DMS 273 treated with DMSO at 0.1 percent for 48 hours (cell line): ENCODE measurements at regions not wholly inside any gene's neighbourhood (a gene's known extent, or its start where the extent isn't known, plus 50 kb on each side); places are given as distances from the start of the nearest gene placed in this dataset.
"Not testable (repeated sequence)": the region's sequence is repeated elsewhere in the genome, so short reads cannot be mapped to it uniquely, and the experiment has no call there.

Source experiments
- DNase-seq: peaks from one replicate; lab custom pipeline; 2025; lab: John Stamatoyannopoulos, UW

DNA sequence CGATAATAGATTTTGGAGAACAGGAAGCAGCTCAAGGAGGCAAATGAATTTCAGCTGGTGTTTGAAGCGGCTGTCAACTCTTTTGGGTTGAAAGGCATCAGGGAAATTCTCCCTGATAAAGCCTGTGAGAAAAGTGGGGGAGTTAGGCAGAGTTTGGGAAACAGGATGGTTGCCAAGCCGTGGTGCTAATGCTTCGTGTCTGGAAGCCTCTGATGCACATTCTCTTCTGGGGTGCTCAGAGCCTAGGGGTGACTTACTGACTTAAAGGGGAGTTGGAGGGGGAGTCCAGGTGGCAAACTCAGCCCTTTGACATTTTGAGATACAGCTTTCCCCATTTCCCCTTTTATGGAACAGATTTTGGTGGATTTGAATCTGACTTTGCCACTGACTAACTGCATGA is 202.5 kb upstream of the CLINT1 start:
- DNase-seq, result no peak

DNA sequence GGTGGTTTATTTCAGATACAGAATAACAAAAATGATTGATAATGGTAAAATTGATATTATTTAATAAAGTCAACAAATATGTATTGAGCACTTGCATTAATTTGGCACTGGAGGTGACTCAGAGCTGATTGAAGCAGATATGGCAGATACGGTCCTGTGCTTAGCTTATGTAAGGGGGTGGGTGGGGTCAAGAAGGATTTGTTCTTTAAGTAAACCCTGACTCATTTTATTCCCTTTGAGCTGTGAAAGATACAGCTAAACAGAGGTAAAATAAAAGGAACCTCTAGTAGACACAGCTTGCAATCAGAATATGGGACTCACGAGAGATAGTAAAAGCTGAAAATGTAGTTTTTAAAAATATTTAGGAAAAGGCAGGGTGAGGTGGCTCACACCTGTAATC is 201.3 kb upstream of the CLINT1 start:
- DNase-seq, result no peak

DNA sequence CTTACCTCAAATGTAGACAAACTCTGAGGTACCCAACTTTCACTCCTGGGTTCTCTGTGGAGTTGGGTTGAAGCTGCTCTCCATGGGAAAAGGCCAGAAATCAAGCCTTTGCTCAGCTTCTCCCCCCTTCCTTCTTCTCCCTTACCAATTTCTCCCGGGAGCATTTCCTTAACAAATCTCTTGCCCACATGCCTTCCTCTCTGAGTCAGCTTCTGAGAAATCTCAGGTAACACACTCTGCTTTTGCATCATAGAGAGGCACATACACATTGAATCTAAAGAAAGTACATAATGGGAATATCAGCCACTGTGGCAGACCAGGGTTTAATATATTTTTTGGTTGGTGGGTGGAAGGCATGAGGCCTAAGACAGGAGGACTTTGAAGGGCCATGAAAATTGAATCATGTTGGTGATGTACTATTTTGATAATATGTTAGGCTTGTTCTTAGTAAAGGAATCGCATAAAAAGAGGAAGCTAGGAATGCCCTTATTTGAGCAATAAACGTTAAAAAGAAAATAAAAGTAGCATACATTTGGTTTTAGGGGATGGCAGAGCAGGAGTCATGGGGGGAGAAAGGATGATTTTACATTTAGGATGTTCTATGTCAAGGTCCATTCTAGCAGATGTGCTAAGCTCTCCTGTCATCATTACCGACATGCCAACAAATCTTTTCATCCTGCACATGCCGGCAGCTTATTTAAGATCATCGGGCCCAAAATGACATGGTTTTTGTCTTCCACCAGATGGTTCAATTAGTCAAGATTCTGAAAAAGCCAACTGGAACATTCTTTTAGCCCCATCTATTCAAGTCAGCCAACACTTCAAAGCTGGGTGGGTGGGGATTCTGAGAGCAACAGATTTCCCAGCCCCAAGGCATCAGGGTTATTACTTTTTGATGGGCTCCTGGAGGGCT is 199.5 kb upstream of the CLINT1 start:
- DNase-seq, result no peak

DNA sequence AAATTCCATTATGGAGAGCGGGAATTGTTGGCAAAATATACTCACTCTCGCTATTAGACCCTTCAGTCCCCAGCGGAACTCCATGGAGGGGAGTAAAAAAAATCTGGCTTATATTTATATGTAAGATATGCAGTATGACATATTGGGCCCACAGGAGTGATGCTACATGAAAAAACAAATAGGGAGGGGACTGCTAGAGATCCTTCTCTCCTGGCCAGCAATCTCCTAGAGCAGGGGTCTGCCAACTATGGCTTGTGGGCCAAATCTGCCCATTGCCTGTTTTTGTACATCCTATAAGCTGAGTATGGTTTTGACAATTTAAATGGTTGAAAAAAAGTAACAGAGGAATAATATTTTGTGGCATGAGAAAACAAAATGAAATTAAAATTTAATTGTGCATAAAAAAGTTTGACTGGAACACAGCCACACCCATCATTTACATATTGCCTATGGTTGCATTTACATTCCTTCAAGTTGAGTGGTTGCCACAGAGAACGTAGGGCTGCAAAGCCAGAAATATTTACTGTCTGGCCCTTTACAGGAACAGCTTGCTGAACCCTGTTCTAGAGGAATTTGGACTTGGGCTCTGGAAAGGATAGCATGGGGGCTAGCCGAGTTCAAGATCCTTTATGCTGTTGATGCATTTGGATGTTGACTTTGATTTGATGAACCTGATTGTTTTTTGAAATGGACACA is 197.3 kb upstream of the CLINT1 start:
- no peak for DNase-seq

DNA sequence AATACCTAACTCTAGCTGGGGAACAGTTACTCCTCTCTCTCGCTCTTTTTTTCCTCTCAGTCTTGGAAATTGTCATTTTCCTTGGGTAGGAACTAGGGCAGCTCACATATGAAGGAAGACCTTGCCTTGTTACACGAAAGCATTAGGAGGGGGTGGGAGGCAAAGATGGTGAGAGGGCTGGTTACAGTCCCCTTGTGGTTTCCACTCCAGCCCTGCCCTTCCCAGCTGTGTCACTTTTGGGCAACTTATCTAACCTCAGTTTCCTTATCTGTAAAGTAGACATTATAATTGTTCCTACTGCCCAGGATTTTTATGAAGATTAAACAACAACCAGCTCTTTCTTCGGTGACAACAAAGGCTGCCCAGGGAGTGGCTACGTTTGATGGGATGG is 196.2 kb upstream of the CLINT1 start:
- no peak for DNase-seq

DNA sequence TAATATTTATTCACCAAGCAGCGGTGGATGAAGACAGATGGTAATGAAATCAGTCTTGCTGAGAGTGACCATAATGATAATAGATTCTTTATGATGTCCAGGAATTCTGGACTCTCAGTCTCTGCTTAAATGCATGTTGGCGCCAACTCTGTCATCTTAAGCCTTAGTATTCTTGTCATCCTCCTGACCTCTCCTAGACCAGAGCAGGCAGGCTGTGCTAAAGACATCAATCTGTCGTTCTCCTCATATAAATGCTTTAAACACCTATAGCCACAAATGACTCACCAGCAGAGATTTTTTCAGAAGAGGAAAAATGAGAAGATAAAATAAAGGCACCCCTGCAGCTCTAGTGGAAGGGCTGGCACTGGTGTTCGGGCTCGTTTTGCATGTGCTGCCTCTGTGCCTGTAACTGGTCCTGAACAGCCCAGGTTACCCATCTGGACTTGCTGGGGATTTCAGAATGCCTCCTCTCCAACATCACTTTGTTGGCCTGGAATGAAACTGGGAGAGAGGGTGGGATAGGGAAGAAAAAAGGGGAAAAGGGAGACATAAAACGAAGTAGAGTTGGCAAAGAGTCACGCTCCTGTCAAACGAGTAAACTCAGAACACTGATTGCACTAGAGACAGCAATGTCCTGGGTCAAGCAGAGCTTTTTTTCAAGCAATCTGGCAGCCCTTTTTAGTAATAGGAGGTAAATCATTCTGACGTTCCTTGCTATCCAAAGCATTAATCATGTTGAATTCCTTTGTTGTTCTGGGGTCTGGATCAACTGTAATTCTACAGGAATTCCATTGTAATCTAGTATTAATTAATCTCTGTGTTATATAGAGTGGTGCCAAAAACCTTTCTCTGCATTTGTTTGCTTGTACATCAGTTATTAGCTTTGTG is 195.5 kb upstream of the CLINT1 start:
- DNase-seq, result no peak

DNA sequence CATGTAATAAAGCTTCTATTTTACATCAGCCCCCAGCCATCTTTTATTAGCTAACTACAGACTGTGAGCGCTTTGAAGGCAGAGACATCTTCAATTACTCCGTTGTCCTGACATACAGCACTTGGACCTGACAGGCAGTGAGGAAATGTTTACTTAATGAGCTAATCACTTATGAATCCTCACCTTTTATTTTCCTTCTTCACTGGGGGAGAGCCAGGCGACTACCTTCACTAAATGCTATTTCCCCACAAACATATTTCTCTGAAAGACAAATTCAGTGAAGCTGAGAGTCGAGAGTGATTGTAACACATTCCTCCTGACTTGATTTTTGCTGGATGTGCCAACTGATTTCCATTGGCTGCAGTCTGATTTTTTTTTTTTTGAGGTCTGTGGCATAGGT is 192.1 kb upstream of the CLINT1 start:
- DNase-seq, result no peak

DNA sequence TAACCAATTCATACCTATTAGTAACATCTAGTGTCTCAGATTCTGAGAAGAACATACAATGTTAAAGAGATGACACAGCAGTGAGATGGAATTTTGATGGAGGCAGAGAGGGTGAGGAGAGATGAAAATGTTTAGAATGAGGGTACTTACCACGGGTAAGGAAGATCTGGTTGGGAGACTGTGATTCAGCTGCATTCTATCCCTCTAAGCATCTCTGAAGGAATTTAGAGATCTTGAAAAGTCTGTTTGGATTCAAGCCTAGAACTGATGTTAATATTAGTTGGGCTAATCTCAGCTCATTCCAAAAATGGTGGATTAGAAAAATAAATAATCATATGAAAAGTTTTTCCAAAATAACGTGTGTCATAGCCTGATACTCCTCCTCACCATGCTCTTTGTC is 191.5 kb upstream of the CLINT1 start:
- no peak for DNase-seq

DNA sequence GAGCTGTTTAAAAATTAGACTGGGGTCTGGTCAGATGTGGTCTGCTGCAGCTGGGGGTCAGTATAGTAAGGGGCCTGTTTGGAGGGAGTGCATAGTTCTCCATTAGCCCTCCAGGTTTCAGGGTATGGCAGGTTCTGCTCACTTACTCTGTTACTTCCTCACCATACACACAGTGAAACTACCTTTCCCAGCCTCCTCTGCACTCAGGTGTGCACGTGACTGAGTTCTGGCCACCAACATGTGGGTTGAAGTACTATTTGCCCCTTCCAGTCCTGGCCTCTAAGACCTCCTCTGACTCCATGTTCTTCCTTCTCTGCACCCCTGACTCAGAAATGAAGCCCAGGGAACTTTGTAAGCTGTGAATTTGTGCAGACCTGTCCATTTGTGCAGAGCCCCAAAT is 190.5 kb upstream of the CLINT1 start:
- DNase-seq, result no peak

DNA sequence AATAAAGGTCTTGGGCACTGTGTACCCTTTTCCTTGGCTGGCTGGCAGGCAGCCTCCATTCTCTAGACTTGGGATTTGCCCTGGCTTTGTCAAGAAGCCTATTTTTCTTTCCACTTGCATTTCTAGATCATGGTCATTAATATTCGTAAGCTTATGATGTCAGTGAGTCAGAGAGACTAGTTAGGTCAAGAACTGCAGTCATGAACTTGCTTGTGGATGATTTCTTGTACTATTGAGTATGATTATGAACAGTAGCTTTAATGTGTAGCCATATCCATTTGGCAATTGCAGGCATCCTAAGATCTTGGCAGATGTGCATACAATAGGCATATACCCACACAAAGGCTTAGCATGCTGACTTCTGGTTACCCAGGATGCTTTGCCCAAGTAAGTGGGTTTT is 186.8 kb upstream of the CLINT1 start:
- DNase-seq, result no peak

DNA sequence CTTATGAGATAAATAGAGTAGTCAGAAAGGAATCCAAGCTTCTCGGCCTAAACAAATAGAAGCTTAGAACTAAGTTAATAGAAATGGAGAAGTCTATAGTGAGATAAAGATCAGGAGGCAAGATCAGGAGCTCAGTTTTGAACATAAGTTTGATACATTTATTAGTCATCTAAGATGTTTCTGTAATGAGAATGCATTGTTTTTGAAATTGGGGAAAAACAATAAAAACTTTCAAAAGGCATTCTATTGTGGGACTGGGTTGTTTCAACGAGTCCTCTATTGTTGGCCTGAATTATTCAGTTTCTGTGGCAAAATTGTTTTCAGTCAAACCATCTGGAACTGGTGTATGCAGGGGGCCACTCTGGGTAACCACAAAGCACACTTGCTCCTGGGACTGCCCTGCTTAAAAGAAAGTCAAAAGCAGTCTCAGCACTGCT is 181.0 kb upstream of the CLINT1 start:
- no peak for DNase-seq

DNA sequence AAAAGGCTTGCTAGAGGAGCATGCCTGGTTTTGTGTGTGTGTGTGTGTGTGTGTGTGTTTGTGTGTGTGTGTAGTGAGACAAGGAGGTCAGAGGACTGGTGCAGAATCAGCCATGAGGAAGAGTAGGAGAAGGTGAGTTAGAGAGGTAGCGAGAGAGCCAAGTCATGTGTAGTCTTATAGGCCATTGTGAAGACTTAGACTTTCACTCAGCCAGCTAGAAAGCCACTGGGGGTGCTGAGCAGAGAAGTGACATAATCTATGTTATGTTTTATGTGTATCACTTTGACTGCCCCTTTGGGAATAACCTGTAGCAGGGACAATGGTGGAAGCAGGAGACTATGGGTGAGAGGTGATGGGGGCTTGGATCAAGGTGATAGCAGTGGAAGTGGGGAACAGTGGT is 180.5 kb upstream of the CLINT1 start:
- no peak for DNase-seq

DNA sequence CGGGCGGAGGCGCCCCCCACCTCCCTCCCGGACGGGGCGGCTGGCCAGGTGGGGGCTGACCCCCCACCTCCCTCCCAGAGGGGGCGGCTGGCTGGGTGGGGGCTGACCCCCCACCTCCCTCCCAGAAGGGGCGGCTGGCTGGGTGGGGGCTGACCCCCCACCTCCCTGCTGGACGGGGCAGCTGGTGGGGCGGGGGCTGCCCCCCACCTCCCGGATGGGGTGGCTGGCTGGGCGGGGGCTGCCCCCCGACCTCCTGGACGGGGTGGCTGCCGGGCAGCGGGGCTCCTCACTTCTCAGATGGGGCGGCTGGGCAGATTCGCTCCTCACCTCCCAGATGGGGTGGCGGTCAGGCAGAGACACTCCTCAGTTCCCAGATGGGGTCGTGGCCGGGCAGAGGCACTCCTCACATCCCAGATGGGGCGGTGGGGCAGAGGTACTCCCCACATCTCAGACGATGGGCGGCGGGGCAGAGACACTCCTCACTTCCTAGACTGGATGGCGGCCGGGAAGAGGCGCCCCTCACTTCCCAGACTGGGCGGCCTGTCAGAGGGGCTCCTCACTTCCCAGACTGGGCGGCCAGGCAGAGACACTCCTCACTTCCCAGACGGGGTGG is 178.1 kb upstream of the CLINT1 start:
- not testable (repeated sequence) for DNase-seq

DNA sequence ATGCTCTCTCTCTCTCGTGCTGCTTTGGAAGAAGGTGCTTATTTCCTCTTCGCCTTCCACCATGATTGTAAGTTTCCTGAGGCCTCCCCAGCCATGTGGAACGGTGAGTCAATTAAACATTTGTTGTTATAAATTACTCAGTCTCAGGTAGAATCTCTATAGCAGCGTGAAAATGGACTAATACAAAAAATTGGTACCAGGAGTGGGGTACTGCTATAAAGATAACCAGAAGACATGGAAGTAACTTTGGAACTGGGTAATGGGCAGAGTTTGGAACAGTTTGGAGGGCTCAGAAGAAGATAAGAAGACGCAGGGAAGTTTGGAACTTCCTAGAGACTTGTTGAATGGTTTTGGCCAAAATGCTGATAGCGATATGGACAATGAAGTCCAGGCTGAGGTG is 175.6 kb upstream of the CLINT1 start:
- not testable (repeated sequence) for DNase-seq

DNA sequence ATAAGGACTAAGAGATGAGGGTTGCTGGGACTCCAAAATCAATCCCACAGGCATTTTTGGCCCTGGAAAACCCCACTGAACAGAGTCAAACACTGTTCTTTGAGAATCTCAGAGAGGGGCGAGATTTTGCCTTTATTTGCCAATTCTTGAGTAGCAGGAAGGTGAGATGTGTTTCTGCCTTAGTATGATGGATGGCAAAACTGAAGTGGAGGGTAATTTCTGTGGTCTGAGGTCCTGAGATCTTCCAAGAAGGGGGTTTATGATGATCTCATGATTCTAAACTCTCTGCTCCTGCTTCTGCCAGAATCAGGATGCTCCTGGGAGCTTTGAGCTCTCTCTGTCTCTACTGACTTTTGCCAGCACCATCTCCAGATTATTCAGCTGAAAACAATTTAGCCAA is 174.8 kb upstream of the CLINT1 start:
- no peak for DNase-seq

DNA sequence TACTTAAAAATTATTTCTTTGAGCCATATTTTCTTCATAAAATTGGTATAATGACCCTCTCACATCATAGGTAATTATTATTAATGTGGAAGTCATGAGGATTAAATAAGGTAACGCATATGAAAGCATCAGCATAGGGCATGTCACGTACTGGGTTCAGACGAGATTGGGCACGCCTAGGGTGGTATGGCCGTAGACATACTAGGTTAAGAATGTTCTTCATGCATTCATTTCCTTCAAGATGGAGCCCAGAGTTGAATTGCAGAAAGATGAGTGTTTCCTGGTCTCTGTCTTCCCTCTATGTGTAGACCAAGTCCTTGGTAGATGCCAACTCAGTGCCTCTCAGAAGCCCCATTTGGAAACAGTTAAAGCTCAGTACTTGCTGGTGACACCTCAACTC is 174.1 kb upstream of the CLINT1 start:
- no peak for DNase-seq

DNA sequence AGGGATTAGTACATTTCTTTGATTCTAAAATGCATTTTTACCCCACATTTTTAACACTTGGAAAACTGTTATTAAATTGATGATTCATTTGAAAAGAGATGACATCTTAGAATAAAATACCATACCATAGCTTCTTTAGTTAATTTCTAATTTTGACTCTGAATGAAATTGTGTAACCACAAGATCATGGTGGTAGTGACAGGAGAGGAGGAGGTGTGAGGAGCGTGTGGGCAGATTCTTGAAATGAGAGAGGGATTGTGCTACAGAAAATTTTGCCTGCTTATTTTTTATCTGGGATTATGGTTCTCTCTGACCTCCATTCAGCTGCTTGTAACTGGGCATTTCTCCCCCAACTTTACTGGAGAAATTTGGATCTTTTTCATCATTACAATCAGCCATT is 173.3 kb upstream of the CLINT1 start:
- DNase-seq, result no peak

DNA sequence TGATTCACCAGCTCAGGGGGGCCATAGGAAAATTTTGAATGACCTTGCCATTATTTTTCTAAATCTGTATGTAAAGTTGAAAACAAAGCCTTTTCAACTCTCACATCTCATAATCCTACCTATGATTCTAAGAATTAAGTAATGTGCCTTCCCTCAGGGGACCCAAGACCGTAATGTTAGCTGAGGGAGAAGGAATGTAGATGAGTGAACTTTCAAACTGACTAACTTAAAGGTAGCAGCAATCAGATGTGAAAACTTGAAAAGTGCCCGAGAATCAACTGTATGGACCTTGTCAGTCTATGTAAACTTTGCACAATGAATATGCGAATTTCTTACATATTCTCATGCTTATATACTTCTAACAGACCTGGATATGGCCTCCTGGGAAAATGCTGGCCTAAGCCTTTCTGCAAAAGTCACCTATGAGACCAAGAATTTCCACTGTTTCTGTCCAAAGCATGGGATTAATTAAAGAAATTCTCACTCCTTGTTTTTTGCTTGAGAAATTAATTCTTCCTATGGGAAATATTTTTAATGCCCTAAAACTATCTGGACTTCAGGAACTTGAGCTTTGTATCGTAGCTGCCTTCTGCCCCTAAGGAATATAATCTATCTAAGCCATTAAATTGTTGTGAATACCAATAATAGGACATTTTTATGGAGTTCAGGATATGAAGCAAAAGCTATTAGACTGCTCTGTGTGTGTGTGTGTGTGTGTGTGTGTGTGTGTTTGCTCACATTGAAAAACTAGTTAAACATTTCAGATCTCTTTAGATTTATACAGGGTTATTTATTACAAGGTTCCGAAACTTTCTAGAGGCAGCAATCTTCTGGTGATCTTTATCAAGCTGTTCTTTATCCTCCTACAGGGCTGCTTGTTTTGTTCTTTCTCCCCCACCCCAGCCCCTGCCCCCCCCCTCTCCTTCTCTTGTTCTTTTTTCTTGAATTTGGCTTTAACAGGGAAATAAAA is 169.1 kb upstream of the CLINT1 start:
- DNase-seq, result no peak

DNA sequence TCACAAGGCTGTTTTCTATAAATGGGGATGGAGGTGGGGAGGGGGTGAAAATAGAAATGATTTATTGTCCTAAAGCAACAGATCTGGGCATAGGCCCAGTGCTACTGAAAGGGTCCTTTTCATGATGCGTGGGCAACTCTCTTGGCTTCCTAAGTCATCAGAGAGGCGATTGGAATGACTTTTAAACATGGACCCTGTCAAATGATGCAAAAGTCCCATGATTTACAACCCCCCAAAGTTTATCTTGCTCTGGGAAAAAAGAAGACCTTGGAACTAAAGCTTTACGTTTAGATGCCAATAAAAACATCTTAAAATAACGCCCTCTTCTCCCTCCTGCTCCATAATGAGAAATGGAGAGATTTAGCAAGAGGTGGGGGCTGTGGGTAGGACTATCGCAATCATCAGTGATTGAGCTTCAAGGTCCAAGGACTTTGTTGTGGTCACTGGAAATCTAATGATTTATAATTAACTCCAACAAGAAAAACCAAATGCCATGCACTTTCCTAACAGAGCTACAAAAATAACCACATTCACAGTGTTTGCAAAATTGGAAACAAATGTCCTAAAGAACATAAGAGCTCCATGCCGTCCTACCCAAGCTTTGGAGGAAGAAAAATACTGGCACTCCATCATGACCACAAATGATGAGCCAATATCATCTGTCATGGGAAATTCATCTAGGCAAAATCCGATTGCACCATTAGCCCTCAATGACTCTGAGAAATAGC is 167.5 kb upstream of the CLINT1 start:
- DNase-seq, result no peak

DNA sequence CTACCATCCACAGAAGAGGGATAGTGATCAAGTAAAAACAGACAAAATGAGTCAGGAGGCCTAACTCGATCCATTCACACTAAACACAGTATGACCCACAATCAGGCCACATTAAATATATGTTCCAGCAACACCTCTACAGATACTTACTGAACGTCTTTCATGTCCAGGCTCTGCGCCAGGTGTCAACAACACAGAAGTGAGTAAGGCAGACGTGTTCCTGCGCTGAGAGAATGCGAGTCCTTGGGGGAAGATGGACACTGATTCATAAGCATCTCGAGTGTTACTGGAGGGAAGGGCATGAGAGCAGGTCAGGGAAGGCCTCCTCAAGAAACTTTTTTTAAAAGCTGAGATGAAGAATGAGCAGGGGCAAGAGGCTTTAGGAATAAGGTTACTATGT is 164.3 kb upstream of the CLINT1 start:
- DNase-seq, result no peak
